ENCODE measurements at regions not wholly inside any gene's neighbourhood (a gene's known extent, or its start where the extent isn't known, plus 50 kb on each side); places are given as distances from the start of the nearest gene placed in this dataset.

DNA sequence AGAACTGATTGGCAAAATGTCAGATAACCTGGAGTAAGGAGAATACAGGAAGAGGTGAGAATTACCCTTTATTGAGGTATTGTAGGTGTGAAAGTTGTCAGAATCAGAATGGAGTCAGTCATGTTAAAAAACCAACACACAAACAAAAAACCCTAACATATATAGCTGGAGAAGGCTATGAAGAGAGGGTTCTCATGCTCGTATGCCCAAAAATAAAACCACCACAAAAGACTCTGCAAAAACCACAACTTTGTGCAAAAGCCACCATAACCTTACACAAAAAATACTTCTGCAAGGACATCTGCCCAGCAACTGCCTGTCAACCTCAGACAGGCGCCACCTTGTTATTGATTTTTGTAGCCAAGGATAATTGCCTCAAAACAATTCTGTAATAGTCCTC, 136.0 kb downstream of the CD47 start:
- Mint-ChIP-seq H3K4me3 (no peak overlapping the region), H3K27me3 (peaks cover 0 to 13% (median 0%) of the 10 kb centered on the region in 5 donors), H3K4me1 (peaks cover 16 to 28% (median 27%) of the 10 kb centered on the region in 7 donors), H3K36me3 (peaks cover 0 to 3% (median 0%) of the 10 kb centered on the region in 5 donors), H3K9me3 (peaks cover 0 to 3% (median 1%) of the 10 kb centered on the region in 11 donors), H3K27ac (no peak overlapping the region)
- Histone ChIP-seq H3K4me3 (ENCODE audit: low read length) (no peak overlapping the region), H3K9me3 (ENCODE audit: control insufficient read depth in 2 of 3, low read length in 3 of 3) (no peaks in the 10 kb centered on the region), H3K36me3 (ENCODE audit: control insufficient read depth in 2 of 3, insufficient read depth in 3 of 3, low read length in 3 of 3) (no peaks in the 10 kb centered on the region), H3K4me1 (ENCODE audit: control insufficient read depth in 2 of 2, insufficient read depth in 2 of 2, low read length in 2 of 2) (peaks cover 6 to 21% of the 10 kb centered on the region in 2 donors), H3K27me3 (ENCODE audit: control insufficient read depth in 2 of 2, insufficient read depth in 2 of 2, low read length in 2 of 2) (no peaks in the 10 kb centered on the region), H3K27ac (ENCODE audit: low read depth, low read length) (no peak overlapping the region)
- no peak for DNase-seq
- POLR2A ChIA-PET: no interaction called here
- CTCF ChIA-PET: no interaction called here
- ATAC-seq: no peak
- intact Hi-C loops (cut with micrococcal nuclease): no loop called here

DNA sequence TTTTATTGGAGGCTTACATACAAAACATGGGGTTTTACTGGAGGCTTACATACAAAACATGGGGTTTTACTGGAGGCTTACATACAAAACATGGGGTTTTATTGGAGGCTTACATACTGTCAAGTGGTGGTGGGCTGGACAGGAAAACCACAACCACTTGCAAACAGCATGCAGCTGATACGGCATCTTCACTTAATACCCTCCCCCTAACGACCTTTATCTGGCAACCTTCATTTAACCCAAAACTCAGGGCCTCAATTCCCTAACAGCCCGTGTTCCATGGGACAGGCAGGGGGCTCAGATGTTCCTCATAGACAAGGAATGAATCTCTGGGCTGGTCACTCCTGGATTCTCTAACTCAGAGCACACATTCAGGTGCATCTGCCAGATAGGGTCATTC, 137.1 kb downstream of the CD47 start:
- Mint-ChIP-seq H3K4me1 (peaks cover 16 to 28% (median 26%) of the 10 kb centered on the region in 7 donors), H3K36me3 (no peaks in the 10 kb centered on the region), H3K27ac (peak overlapping the region in 1 of 9 donors; percentile 59), H3K9me3 (peaks cover 0 to 2% (median 0%) of the 10 kb centered on the region in 11 donors), H3K4me3 (peak overlapping the region in 2 of 10 donors; percentile 6 to 36), H3K27me3 (peaks cover 0 to 13% (median 0%) of the 10 kb centered on the region in 5 donors)
- H3K27ac ChIP-seq (ENCODE audit: low read depth, low read length): no peak overlapping the region
- ChIA-PET CTCF (no interaction called here), POLR2A (no interaction called here)
- DNase-seq (no peak), ATAC-seq (no peak)
- peaks cover 6 to 21% of the 10 kb centered on the region in 2 donors for H3K4me1 ChIP-seq (ENCODE audit: control insufficient read depth in 2 of 2, insufficient read depth in 2 of 2, low read length in 2 of 2)
- H3K27me3 ChIP-seq (ENCODE audit: control insufficient read depth in 2 of 2, insufficient read depth in 2 of 2, low read length in 2 of 2): no peaks in the 10 kb centered on the region
- no peak overlapping the region for H3K4me3 ChIP-seq (ENCODE audit: low read length)
- no peaks in the 10 kb centered on the region for H3K36me3 ChIP-seq (ENCODE audit: control insufficient read depth in 2 of 3, insufficient read depth in 3 of 3, low read length in 3 of 3)
- intact Hi-C loops (cut with micrococcal nuclease): no loop called here
- no peaks in the 10 kb centered on the region for H3K9me3 ChIP-seq (ENCODE audit: control insufficient read depth in 2 of 3, low read length in 3 of 3)

DNA sequence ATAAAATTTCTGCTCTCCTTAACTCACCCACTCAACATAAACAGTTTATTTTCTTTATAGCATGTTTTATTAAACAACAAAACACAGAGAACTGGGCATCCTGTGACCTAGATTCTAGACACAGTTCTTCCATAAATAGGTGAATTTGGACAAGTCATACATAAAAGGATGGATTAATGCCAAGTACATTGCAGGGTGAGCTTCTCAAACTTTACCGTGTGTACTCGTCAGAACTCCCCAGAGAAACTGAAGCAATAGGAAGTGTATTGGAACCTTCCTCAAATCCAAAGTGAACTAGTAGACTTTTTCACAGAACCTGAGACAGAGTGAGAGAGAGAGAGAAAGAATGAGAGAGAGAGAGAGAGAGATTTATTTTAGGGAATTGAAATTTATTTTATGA, 139.7 kb downstream of the CD47 start:
- Histone ChIP-seq H3K9me3 (ENCODE audit: control insufficient read depth in 2 of 3, low read length in 3 of 3) (no peaks in the 10 kb centered on the region), H3K4me3 (ENCODE audit: low read length) (no peak overlapping the region), H3K36me3 (ENCODE audit: control insufficient read depth in 2 of 3, insufficient read depth in 3 of 3, low read length in 3 of 3) (no peaks in the 10 kb centered on the region), H3K27ac (ENCODE audit: low read depth, low read length) (no peak overlapping the region), H3K27me3 (ENCODE audit: control insufficient read depth in 2 of 2, insufficient read depth in 2 of 2, low read length in 2 of 2) (no peaks in the 10 kb centered on the region), H3K4me1 (ENCODE audit: control insufficient read depth in 2 of 2, insufficient read depth in 2 of 2, low read length in 2 of 2) (peaks cover 6 to 21% of the 10 kb centered on the region in 2 donors)
- Mint-ChIP-seq H3K36me3 (peaks cover 0 to 2% (median 0%) of the 10 kb centered on the region in 5 donors), H3K4me1 (peaks cover 12 to 27% (median 24%) of the 10 kb centered on the region in 7 donors), H3K9me3 (peaks cover 0 to 6% (median 0%) of the 10 kb centered on the region in 11 donors), H3K27ac (no peak overlapping the region), H3K4me3 (no peak overlapping the region), H3K27me3 (peaks cover 0 to 3% (median 0%) of the 10 kb centered on the region in 5 donors)
- POLR2A ChIA-PET: no interaction called here
- ATAC-seq (no peak), DNase-seq (no peak)
- intact Hi-C loops (cut with micrococcal nuclease): no loop called here
- CTCF ChIA-PET: interaction anchor here (0.7 kb wide), 1 partner anchor 346 kb away, joined by 3 read pairs; no protein-coding TSS in a partner anchor

DNA sequence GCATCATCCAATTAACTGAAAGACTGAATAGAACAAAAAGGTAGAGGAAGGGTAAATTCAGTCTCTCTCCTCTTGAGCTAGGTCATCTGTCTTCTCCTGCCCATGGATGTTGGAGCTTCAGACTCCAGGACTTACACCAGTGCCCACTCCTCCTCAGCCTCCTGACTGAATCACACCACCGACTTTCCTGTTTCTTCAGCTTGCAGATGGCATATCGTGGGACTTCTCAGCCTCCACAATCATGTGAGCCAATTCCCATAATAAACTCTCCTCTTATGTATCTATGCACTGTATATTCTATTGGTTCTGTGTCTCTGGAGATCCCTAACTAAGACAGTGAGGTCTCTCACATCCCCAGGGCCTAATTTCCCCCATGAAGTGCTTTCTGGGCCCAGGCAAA, 140.4 kb downstream of the CD47 start:
- H3K4me1 ChIP-seq (ENCODE audit: control insufficient read depth in 2 of 2, insufficient read depth in 2 of 2, low read length in 2 of 2): peaks cover 6 to 21% of the 10 kb centered on the region in 2 donors
- H3K9me3 ChIP-seq (ENCODE audit: control insufficient read depth in 2 of 3, low read length in 3 of 3): no peaks in the 10 kb centered on the region
- no peak overlapping the region for H3K27ac ChIP-seq (ENCODE audit: low read depth, low read length)
- no peak overlapping the region for H3K4me3 Mint-ChIP-seq
- peaks cover 0 to 6% (median 0%) of the 10 kb centered on the region in 11 donors for H3K9me3 Mint-ChIP-seq
- peaks cover 0 to 2% (median 0%) of the 10 kb centered on the region in 5 donors for H3K27me3 Mint-ChIP-seq
- no peak for DNase-seq
- no peak for ATAC-seq
- no peaks in the 10 kb centered on the region for H3K27me3 ChIP-seq (ENCODE audit: control insufficient read depth in 2 of 2, insufficient read depth in 2 of 2, low read length in 2 of 2)
- H3K4me3 ChIP-seq (ENCODE audit: low read length): no peak overlapping the region
- intact Hi-C loops (cut with micrococcal nuclease): no loop called here
- ChIA-PET POLR2A (no interaction called here), CTCF (interaction anchor here (0.7 kb wide), 1 partner anchor 346 kb away, joined by 3 read pairs; no protein-coding TSS in a partner anchor)
- H3K4me1 Mint-ChIP-seq: peaks cover 12 to 25% (median 24%) of the 10 kb centered on the region in 7 donors
- H3K36me3 ChIP-seq (ENCODE audit: control insufficient read depth in 2 of 3, insufficient read depth in 3 of 3, low read length in 3 of 3): no peaks in the 10 kb centered on the region
- H3K36me3 Mint-ChIP-seq: peaks cover 0 to 2% (median 0%) of the 10 kb centered on the region in 5 donors
- H3K27ac Mint-ChIP-seq: no peak overlapping the region

DNA sequence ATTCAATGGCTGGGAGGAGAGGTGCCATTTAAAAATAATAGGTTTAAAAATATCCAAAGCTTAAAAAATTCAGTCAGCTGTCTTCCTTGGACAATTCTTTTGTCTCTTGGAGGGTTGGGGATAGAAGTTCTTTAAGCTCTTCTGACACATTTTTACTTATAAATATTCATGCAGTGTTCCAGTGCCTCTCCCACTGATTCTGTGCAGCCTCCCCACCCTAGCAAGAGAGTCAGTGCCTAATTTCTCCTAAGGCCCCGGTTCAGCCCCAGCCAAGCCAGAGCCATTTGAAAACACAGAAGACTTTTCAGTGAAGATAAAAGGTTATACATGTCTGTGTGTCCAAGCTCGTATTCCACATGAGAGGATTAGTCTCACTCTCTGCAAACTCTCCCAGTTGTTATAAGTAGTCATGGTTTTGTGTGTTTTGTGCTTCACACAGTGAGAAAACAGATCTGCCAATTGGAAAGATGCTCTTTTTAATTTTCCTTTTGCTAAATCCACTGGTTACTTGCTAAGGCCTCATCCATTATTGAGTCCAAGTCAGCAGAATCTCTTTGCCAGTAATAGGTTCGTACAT, 141.3 kb downstream of the CD47 start:
- intact Hi-C loops (cut with micrococcal nuclease): no loop called here
- DNase-seq (no peak), ATAC-seq (no peak)
- Histone ChIP-seq H3K27me3 (ENCODE audit: control insufficient read depth in 2 of 2, insufficient read depth in 2 of 2, low read length in 2 of 2) (no peaks in the 10 kb centered on the region), H3K36me3 (ENCODE audit: control insufficient read depth in 2 of 3, insufficient read depth in 3 of 3, low read length in 3 of 3) (no peaks in the 10 kb centered on the region), H3K9me3 (ENCODE audit: control insufficient read depth in 2 of 3, low read length in 3 of 3) (no peaks in the 10 kb centered on the region), H3K4me3 (ENCODE audit: low read length) (no peak overlapping the region), H3K27ac (ENCODE audit: low read depth, low read length) (no peak overlapping the region), H3K4me1 (ENCODE audit: control insufficient read depth in 2 of 2, insufficient read depth in 2 of 2, low read length in 2 of 2) (peaks cover 6 to 15% of the 10 kb centered on the region in 2 donors)
- ChIA-PET CTCF (interaction anchor here (0.9 to 1.1 kb wide), 2 partner anchors 22 to 143 kb away, joined by 3 read pairs; no protein-coding TSS in a partner anchor), POLR2A (no interaction called here)
- no peaks in the 10 kb centered on the region for H3K27me3 Mint-ChIP-seq
- peaks cover 0 to 6% (median 0%) of the 10 kb centered on the region in 11 donors for H3K9me3 Mint-ChIP-seq
- no peak overlapping the region for H3K27ac Mint-ChIP-seq
- H3K4me1 Mint-ChIP-seq: peaks cover 6 to 16% (median 15%) of the 10 kb centered on the region in 7 donors
- H3K4me3 Mint-ChIP-seq: no peak overlapping the region
- peaks cover 0 to 2% (median 0%) of the 10 kb centered on the region in 5 donors for H3K36me3 Mint-ChIP-seq

DNA sequence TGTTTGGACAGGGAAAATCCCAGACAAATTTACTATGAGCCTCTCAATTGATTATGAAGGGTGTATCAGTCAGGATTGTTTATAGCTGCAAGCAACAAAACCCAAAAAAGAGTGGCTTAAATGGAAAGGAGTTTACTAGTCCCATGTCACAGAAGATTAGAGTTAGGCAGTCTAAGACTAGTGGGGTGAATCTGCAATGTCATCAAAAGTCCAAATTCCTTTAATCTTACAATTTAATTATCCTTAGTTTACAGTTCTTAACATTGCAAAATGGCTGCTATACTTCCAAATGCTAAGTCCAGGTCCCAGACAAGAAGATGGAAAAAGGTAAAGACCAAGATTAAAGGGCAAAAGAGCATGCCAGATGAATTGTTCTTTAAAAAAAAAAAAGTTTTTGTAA, 143.6 kb downstream of the CD47 start:
- peaks cover 0 to 12% (median 4%) of the 10 kb centered on the region in 7 donors for H3K4me1 Mint-ChIP-seq
- H3K4me3 ChIP-seq (ENCODE audit: low read length): no peak overlapping the region
- no peak overlapping the region for H3K27ac Mint-ChIP-seq
- H3K4me3 Mint-ChIP-seq: no peak overlapping the region
- H3K36me3 ChIP-seq (ENCODE audit: control insufficient read depth in 2 of 3, insufficient read depth in 3 of 3, low read length in 3 of 3): no peaks in the 10 kb centered on the region
- no peak overlapping the region for H3K27ac ChIP-seq (ENCODE audit: low read depth, low read length)
- DNase-seq: no peak
- no peaks in the 10 kb centered on the region for H3K27me3 ChIP-seq (ENCODE audit: control insufficient read depth in 2 of 2, insufficient read depth in 2 of 2, low read length in 2 of 2)
- peaks cover 0 to 4% of the 10 kb centered on the region in 2 donors for H3K4me1 ChIP-seq (ENCODE audit: control insufficient read depth in 2 of 2, insufficient read depth in 2 of 2, low read length in 2 of 2)
- no peaks in the 10 kb centered on the region for H3K9me3 ChIP-seq (ENCODE audit: control insufficient read depth in 2 of 3, low read length in 3 of 3)
- intact Hi-C loops (cut with micrococcal nuclease): no loop called here
- CTCF ChIA-PET: no interaction called here
- peaks cover 0 to 2% (median 0%) of the 10 kb centered on the region in 5 donors for H3K36me3 Mint-ChIP-seq
- H3K9me3 Mint-ChIP-seq: peaks cover 0 to 6% (median 0%) of the 10 kb centered on the region in 11 donors
- no peak for ATAC-seq
- H3K27me3 Mint-ChIP-seq: no peaks in the 10 kb centered on the region
- POLR2A ChIA-PET: no interaction called here

DNA sequence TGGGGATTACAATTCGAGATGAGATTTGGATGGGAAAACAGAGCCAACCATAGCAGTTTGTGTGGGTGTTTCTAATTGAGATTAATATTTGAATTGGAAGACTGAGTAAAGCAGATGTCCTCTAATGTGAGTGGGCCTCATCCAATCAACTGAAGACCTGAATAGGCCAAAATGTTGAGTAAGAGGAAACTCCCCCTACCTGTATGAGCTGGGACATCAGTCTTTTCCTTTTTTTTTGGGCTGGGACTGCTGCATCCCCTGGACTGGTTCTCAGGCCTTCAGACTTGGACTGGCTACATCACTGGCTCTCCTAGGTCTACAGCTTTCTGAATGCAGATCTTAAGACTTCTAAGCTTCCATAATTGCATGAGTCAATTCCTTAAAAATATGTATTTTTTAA, 144.1 kb downstream of the CD47 start:
- Histone ChIP-seq H3K9me3 (ENCODE audit: control insufficient read depth in 2 of 3, low read length in 3 of 3) (no peaks in the 10 kb centered on the region), H3K4me1 (ENCODE audit: control insufficient read depth in 2 of 2, insufficient read depth in 2 of 2, low read length in 2 of 2) (peaks cover 0 to 4% of the 10 kb centered on the region in 2 donors), H3K36me3 (ENCODE audit: control insufficient read depth in 2 of 3, insufficient read depth in 3 of 3, low read length in 3 of 3) (no peaks in the 10 kb centered on the region), H3K27me3 (ENCODE audit: control insufficient read depth in 2 of 2, insufficient read depth in 2 of 2, low read length in 2 of 2) (no peaks in the 10 kb centered on the region), H3K4me3 (ENCODE audit: low read length) (no peak overlapping the region), H3K27ac (ENCODE audit: low read depth, low read length) (no peak overlapping the region)
- Mint-ChIP-seq H3K27me3 (peaks cover 0 to under 1% (median 0%) of the 10 kb centered on the region in 5 donors), H3K27ac (no peak overlapping the region), H3K9me3 (peaks cover 0 to 6% (median 0%) of the 10 kb centered on the region in 11 donors), H3K4me1 (peaks cover 0 to 17% (median 5%) of the 10 kb centered on the region in 7 donors), H3K4me3 (no peak overlapping the region), H3K36me3 (peaks cover 0 to 2% (median 0%) of the 10 kb centered on the region in 5 donors)
- CTCF ChIA-PET: no interaction called here
- POLR2A ChIA-PET: no interaction called here
- no peak for ATAC-seq
- intact Hi-C loops (cut with micrococcal nuclease): no loop called here
- DNase-seq: no peak

All from naive thymus-derived CD4-positive, alpha-beta T cell (primary cell).